ENCODE measurements at regions not wholly inside any gene's neighbourhood (a gene's known extent, or its start where the extent isn't known, plus 50 kb on each side); places are given as distances from the start of the nearest gene placed in this dataset.
A peak's percentile ranks its signal among the peaks of the same experiment; 100 is the strongest.
"Not testable (repeated sequence)": the region's sequence is repeated elsewhere in the genome, so short reads cannot be mapped to it uniquely, and the experiment has no call there.

DNA sequence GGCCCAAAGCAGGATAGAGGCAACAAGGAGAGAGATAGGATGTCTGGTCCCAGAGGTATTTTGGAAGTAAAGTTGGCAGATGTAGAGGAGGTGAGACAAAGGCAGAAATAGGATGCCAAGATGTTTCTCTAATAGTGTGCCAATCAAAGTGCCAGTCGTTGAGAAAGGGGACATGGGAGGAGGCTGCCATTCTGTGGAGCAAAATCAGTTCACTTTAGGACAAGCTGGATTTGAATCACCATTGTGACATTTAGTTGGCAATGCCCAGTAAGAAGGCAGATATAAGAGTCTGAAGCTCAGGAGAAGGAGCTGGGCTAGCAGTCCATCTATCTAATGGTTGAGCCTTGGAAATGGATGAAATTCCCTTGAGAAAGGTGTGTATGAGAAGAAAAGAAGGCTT, 53.8 kb downstream of the ADRB2 start:
- Histone ChIP-seq H3K36me3 (ENCODE audit: control insufficient read depth, insufficient read depth, low read length) (no peaks in the 10 kb centered on the region), H3K4me1 (ENCODE audit: control insufficient read depth, insufficient read depth, low read length) (no peaks in the 10 kb centered on the region), H3K27me3 (ENCODE audit: control insufficient read depth, insufficient read depth, low read length) (no peaks in the 10 kb centered on the region), H3K4me3 (ENCODE audit: low read length) (no peak overlapping the region), H3K9ac (ENCODE audit: low read length) (no peak overlapping the region), H3K27ac (ENCODE audit: low read depth, low read length) (no peak overlapping the region)

DNA sequence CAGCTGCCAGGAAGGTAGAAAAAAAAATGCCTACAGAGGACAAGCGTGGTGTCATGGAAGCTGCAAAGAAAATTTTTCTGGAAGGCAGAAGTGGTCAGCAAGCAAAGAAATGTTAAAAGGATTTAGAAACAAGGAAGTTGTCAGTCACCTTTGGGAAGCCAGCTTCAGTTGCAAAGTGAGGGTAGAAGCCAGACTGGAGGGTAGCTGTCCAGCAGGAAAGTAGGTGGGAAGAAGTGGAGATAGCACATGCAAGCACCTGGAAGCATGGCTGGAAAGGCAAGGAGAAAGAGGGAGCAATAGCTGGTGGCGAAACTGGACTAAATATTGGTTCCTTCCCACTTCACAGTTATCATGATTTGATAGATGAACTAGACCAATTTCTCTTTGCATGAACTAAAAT, 54.3 kb downstream of the ADRB2 start:
- no peak overlapping the region for H3K4me3 ChIP-seq (ENCODE audit: low read length)
- no peaks in the 10 kb centered on the region for H3K4me1 ChIP-seq (ENCODE audit: control insufficient read depth, insufficient read depth, low read length)
- no peaks in the 10 kb centered on the region for H3K27me3 ChIP-seq (ENCODE audit: control insufficient read depth, insufficient read depth, low read length)
- H3K9ac ChIP-seq (ENCODE audit: low read length) = no peak overlapping the region
- H3K36me3 ChIP-seq (ENCODE audit: control insufficient read depth, insufficient read depth, low read length) = no peaks in the 10 kb centered on the region
- no peak overlapping the region for H3K27ac ChIP-seq (ENCODE audit: low read depth, low read length)

DNA sequence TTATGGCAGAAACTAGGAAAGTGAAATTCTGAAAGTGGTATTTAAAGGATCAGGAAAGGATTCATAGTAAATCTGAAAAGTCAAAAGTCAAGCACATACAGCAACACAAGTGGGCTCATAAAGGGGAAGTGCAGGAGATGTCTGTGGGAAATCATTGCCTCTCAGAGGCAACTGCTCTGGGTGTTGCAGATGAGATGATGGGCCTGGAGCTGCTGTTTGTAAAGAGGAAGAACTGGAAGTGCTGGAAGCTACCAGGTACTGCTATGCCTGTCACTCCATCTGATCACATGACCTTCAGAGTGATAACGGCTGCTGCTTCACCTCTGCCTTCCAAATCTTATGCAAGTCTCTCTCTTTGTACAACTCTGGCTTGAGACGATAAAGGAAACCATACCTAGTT, 55.9 kb downstream of the ADRB2 start:
- H3K36me3 ChIP-seq (ENCODE audit: control insufficient read depth, insufficient read depth, low read length) = no peaks in the 10 kb centered on the region
- no peak overlapping the region for H3K27ac ChIP-seq (ENCODE audit: low read depth, low read length)
- no peaks in the 10 kb centered on the region for H3K27me3 ChIP-seq (ENCODE audit: control insufficient read depth, insufficient read depth, low read length)
- no peak overlapping the region for H3K9ac ChIP-seq (ENCODE audit: low read length)
- H3K4me1 ChIP-seq (ENCODE audit: control insufficient read depth, insufficient read depth, low read length) = no peaks in the 10 kb centered on the region
- H3K4me3 ChIP-seq (ENCODE audit: low read length) = no peak overlapping the region

DNA sequence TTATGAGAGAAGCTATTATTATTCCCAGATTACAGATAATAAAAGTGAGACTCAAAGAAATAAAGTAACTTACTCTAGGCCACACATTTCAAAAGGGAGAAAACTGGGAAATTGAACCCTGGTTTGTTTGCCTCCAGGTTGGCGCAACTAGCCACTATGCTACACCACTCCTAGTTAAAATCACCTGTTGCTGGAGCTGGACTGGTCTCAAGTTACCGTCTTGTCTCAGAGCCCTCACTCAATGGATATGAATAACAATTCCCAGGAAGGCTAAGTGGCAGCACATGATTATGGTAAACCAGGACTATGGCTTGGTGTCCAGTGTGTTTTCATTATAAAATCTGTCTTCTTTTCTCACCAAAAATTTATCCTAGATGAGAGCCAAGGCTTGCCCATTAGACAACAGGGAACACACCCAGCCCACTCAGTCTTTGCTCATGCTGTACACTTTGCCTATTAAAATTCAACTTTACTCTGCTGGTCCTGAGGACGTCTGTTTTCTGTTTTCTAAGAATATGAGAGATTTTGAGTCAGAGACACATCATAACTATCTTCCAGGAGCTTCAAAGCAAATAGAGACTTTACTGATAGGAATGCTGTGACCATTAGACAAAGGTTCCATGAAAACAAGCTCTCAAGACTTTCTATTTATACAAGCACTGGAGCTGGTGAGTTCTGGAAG, 58.1 kb downstream of the ADRB2 start:
- Histone ChIP-seq H3K4me1 (ENCODE audit: control insufficient read depth, insufficient read depth, low read length) (no peaks in the 10 kb centered on the region), H3K27me3 (ENCODE audit: control insufficient read depth, insufficient read depth, low read length) (no peaks in the 10 kb centered on the region), H3K27ac (ENCODE audit: low read depth, low read length) (no peak overlapping the region)

DNA sequence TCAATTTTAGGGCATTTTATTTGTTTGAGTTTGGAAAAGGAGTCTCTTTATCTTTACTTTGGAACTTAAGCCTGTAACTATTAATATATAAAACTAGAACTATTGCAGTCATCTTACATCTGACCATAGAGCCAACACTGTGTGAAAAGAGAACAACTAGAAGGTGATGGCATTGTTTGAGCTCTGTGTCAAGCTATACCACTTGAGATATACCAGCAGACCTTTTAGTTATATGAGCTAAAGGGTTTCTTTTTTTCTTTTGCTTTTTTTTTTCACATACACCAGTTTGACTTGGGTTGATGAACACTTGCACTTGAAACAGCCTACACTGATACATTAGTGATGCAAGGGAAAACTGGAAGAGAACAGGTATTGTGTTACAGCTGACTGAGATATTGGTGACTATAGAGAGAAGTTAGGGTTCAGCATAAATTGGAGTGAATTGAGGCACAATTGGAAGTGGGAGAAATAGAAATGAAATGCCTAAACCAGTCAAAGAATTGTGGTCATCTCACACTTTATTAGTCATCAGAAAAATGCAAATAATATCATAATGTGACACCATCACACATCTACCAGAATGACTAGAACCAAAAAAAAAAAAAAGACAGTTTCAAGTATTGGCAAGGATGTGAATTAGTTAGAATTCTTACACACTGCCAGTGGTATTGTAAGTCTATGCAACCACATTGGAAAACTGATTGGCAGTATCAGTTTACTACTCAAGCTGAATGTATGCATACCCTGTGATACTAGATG, 60.9 kb downstream of the ADRB2 start:
- H3K36me3 ChIP-seq (ENCODE audit: control insufficient read depth, insufficient read depth, low read length) = no peaks in the 10 kb centered on the region
- no peaks in the 10 kb centered on the region for H3K4me1 ChIP-seq (ENCODE audit: control insufficient read depth, insufficient read depth, low read length)
- H3K9ac ChIP-seq (ENCODE audit: low read length) = no peak overlapping the region
- no peak overlapping the region for H3K4me3 ChIP-seq (ENCODE audit: low read length)
- H3K27me3 ChIP-seq (ENCODE audit: control insufficient read depth, insufficient read depth, low read length) = no peaks in the 10 kb centered on the region
- H3K27ac ChIP-seq (ENCODE audit: low read depth, low read length) = no peak overlapping the region

More for the DNA sequence above, 58.1 kb downstream of the ADRB2 start:
- Histone ChIP-seq H3K36me3 (ENCODE audit: control insufficient read depth, insufficient read depth, low read length) (no peaks in the 10 kb centered on the region), H3K4me3 (ENCODE audit: low read length) (no peak overlapping the region), H3K9ac (ENCODE audit: low read length) (no peak overlapping the region)

DNA sequence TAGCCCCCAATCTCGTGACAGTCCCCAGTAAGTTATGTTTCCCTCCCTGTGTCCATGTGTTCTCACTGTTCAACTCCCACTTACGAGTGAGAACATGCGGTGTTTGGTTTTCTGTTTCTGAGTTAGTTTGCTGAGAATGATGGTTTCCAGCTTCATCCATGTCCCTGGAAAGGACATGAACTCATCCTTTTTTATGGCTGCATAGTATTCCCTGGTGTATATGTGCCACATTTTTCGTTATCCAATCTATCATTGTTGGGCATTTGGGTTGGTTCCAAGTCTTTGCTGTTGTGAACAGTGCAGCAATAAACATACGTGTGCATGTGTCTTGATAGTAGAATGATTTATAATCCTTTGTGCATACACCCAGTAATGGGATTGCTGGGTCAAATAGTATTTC, 63.5 kb downstream of the ADRB2 start:
- H3K36me3 ChIP-seq (ENCODE audit: control insufficient read depth, insufficient read depth, low read length); H3K4me1 ChIP-seq (ENCODE audit: control insufficient read depth, insufficient read depth, low read length); H3K4me3 ChIP-seq (ENCODE audit: low read length); H3K27ac ChIP-seq (ENCODE audit: low read depth, low read length); H3K27me3 ChIP-seq (ENCODE audit: control insufficient read depth, insufficient read depth, low read length); H3K9ac ChIP-seq (ENCODE audit: low read length): not testable (repeated sequence)

DNA sequence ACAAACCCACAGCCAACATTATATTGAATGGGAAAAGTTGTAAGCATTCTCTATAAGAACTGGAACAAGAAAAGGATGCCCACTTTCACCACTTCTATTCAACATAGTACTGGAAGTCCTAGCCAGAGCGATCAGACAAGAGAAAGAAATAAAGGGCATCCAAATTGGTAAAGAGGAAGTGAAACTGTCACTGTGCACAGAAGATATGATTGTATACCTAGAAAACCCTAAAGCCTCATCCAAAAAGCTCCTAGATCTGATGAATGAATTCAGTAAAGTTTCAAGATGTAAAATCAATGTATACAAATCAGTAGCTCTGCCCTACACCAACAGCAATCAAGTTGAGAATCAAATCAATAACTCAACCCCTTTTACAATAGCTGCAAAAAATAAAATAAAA, 69.0 kb downstream of the ADRB2 start:
- not testable (repeated sequence) for H3K27me3 ChIP-seq (ENCODE audit: control insufficient read depth, insufficient read depth, low read length); H3K4me1 ChIP-seq (ENCODE audit: control insufficient read depth, insufficient read depth, low read length); H3K27ac ChIP-seq (ENCODE audit: low read depth, low read length); H3K4me3 ChIP-seq (ENCODE audit: low read length); H3K9ac ChIP-seq (ENCODE audit: low read length); H3K36me3 ChIP-seq (ENCODE audit: control insufficient read depth, insufficient read depth, low read length)

DNA sequence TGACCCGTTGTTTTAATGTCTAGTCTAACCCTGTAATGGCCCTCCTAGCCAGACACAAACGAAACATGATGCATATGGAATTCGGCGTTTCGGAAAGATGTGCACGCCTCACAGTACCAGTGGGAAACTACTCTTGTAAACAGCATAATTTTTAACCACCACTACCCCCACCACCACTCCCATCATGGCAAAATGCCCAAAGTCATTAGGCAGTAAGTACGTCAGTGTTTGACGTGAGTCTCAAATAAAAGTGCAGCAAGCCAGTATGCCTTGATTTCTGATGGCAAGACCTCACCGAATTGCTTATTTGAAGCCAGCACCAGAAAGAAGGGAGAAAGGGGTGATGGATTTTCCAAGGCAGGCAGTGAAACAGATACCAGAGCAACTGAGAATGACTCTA, 71.4 kb downstream of the ADRB2 start:
- Histone ChIP-seq H3K27me3 (ENCODE audit: control insufficient read depth, insufficient read depth, low read length) (no peaks in the 10 kb centered on the region), H3K4me3 (ENCODE audit: low read length) (no peak overlapping the region), H3K9ac (ENCODE audit: low read length) (no peak overlapping the region), H3K4me1 (ENCODE audit: control insufficient read depth, insufficient read depth, low read length) (no peaks in the 10 kb centered on the region), H3K36me3 (ENCODE audit: control insufficient read depth, insufficient read depth, low read length) (no peaks in the 10 kb centered on the region), H3K27ac (ENCODE audit: low read depth, low read length) (no peak overlapping the region)

DNA sequence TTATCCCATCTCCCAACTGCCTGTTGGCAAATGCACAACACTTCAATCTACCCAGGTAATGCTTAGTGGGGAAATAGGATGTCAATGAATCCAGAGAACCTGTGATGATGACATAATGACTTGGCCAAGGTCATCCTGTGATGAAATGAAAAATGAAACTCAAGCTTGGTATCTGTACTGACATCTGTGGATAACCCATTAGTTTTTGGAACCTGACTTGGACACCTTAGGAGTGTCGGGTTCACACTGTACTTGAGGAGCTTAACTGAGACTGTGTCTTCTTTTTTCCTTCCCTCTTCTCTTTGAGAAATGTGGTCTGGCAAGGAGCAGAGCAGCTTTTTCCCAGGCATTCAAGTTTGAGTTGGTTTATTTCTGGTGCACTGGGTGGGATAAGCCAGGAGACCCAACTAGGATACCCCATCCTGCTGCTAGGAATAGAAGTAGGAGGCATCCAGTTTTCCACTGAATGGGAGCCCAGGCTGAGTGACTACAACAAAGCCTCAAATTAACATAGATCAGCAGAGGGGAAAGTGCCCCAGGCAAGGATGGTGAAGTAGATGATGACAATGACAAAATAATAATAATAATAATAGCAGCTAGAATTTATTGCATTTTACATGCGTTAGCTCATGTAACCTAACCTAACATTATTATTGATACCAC, 72.1 kb downstream of the ADRB2 start:
- Histone ChIP-seq H3K4me3 (ENCODE audit: low read length) (peak overlapping the region; percentile 19), H3K4me1 (ENCODE audit: control insufficient read depth, insufficient read depth, low read length) (no peaks in the 10 kb centered on the region), H3K9ac (ENCODE audit: low read length) (no peak overlapping the region), H3K27me3 (ENCODE audit: control insufficient read depth, insufficient read depth, low read length) (no peaks in the 10 kb centered on the region), H3K36me3 (ENCODE audit: control insufficient read depth, insufficient read depth, low read length) (no peaks in the 10 kb centered on the region), H3K27ac (ENCODE audit: low read depth, low read length) (peak overlapping the region; percentile 61)

DNA sequence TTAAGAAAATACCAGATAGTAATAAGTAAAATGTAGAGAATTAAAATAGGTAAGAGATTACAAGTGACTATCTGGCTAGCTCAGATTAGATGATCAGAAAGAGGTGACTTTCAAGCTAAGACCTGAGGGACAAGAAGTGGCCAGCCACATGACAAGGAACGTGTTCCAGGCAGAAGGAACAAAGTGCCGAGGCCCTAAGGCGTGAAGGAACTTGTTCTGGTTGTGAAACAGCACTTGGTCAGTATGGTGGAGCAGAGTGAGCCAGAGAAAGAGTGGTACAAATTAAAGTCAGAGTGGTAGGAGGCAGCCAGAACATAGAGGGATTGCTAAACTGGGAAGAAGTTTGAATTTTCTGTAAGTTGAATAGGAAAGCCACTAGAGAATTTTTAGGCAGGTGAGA, 73.6 kb downstream of the ADRB2 start:
- Histone ChIP-seq H3K36me3 (ENCODE audit: control insufficient read depth, insufficient read depth, low read length) (no peaks in the 10 kb centered on the region), H3K4me3 (ENCODE audit: low read length) (no peak overlapping the region), H3K4me1 (ENCODE audit: control insufficient read depth, insufficient read depth, low read length) (peaks cover 6% of the 10 kb centered on the region), H3K27me3 (ENCODE audit: control insufficient read depth, insufficient read depth, low read length) (no peaks in the 10 kb centered on the region), H3K27ac (ENCODE audit: low read depth, low read length) (no peak overlapping the region), H3K9ac (ENCODE audit: low read length) (no peak overlapping the region)

DNA sequence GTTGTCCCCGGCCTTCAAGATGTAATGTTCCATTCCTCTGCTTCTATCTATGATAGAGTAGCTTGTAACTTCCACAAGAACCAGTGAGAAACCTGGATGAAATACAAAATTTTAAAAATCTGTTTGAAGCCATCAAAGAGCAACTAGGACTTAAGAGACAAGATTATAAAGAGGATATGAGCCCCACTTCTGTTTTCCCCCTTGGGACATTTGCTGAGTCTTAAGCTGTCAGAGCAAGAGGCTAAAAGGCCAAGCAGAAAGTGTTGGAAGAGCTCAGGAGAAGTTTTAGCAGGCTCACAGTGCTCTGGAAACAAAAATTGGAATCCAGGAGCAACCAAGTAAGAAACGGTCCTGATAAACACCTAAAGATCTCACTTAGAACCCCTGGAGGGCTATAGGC, 76.1 kb downstream of the ADRB2 start:
- H3K4me1 ChIP-seq (ENCODE audit: control insufficient read depth, insufficient read depth, low read length) = peaks cover 14% of the 10 kb centered on the region
- H3K9ac ChIP-seq (ENCODE audit: low read length) = no peak overlapping the region
- no peak overlapping the region for H3K27ac ChIP-seq (ENCODE audit: low read depth, low read length)
- H3K27me3 ChIP-seq (ENCODE audit: control insufficient read depth, insufficient read depth, low read length) = no peaks in the 10 kb centered on the region
- no peak overlapping the region for H3K4me3 ChIP-seq (ENCODE audit: low read length)
- H3K36me3 ChIP-seq (ENCODE audit: control insufficient read depth, insufficient read depth, low read length) = no peaks in the 10 kb centered on the region

DNA sequence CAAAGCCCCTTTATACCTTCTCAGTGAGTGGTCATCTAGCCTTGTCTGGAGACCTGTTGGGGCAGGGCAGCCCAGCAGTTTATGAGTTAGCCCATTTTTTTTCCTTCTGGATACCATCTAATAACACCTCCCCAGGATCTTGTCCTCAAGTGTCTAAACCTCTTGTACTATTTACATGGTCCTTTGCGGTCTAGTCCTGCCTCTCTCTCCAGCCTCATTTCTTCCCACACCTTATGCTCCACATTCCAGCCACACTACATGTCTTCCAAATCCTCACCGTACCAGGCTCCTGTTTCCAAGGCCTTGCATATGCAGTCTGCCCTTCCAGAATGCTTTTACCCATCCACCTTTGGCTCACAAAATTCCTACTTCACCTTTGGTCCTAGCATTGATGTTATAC, 77.2 kb downstream of the ADRB2 start:
- H3K27ac ChIP-seq (ENCODE audit: low read depth, low read length) = peak overlapping the region; percentile 72

More for the DNA sequence above, 77.2 kb downstream of the ADRB2 start:
- Histone ChIP-seq H3K4me1 (ENCODE audit: control insufficient read depth, insufficient read depth, low read length) (peaks cover 14% of the 10 kb centered on the region), H3K27me3 (ENCODE audit: control insufficient read depth, insufficient read depth, low read length) (no peaks in the 10 kb centered on the region), H3K4me3 (ENCODE audit: low read length) (no peak overlapping the region), H3K36me3 (ENCODE audit: control insufficient read depth, insufficient read depth, low read length) (no peaks in the 10 kb centered on the region), H3K9ac (ENCODE audit: low read length) (no peak overlapping the region)

Data from rectal smooth muscle tissue (tissue), 1 donor.